NCI-H2081 (cell line): ENCODE measurements at regions not wholly inside any gene's neighbourhood (a gene's known extent, or its start where the extent isn't known, plus 50 kb on each side); places are given as distances from the start of the nearest gene placed in this dataset.
A peak's percentile ranks its signal among the peaks of the same experiment; 100 is the strongest.
"Not testable (repeated sequence)": the region's sequence is repeated elsewhere in the genome, so short reads cannot be mapped to it uniquely, and the experiment has no call there.

Source experiments
- DNase-seq, 2 experiments: peaks; one replicate each; lab custom pipeline; 2025; lab: John Stamatoyannopoulos, UW

GRCh38 chr1:82373710-82374109, 573.0 kb downstream of the ADGRL2 start:
- no peak for DNase-seq

- no peak for DNase-seq
These were observed 571.2 kb downstream of the ADGRL2 start for GRCh38 chr1:82371844-82372498.

GRCh38 chr1:82367456-82367855, 566.7 kb downstream of the ADGRL2 start:
- DNase-seq = no peak

- DNase-seq = no peak
These were observed 566.0 kb downstream of the ADGRL2 start for GRCh38 chr1:82366689-82367088.

GRCh38 chr1:82359541-82359940, 558.8 kb downstream of the ADGRL2 start:
- not testable (repeated sequence) for DNase-seq

- not testable (repeated sequence) for DNase-seq
These were observed 558.0 kb downstream of the ADGRL2 start for GRCh38 chr1:82358706-82359105.

- not testable (repeated sequence) for DNase-seq
These were observed 553.8 kb downstream of the ADGRL2 start for GRCh38 chr1:82354546-82354945.

GRCh38 chr1:82348487-82348886, 547.8 kb downstream of the ADGRL2 start:
- no peak for DNase-seq

GRCh38 chr1:82346141-82346540, 545.4 kb downstream of the ADGRL2 start:
- peak in 1 of 2 experiments; percentile 14 for DNase-seq

GRCh38 chr1:82343381-82343780, 542.6 kb downstream of the ADGRL2 start:
- DNase-seq = no peak

- no peak for DNase-seq
These were observed 536.9 kb downstream of the ADGRL2 start for GRCh38 chr1:82337635-82338034.

GRCh38 chr1:82330330-82330729, 529.6 kb downstream of the ADGRL2 start:
- DNase-seq = no peak

GRCh38 chr1:82329226-82329625, 528.5 kb downstream of the ADGRL2 start:
- DNase-seq = no peak

GRCh38 chr1:82323144-82323841, 522.6 kb downstream of the ADGRL2 start:
- peak; percentile 58 to 64 for DNase-seq

- DNase-seq = no peak
These were observed 521.1 kb downstream of the ADGRL2 start for GRCh38 chr1:82321794-82322193.

- no peak for DNase-seq
These were observed 518.8 kb downstream of the ADGRL2 start for GRCh38 chr1:82319546-82319945.

- no peak for DNase-seq
These were observed 518.2 kb downstream of the ADGRL2 start for GRCh38 chr1:82318921-82319320.

GRCh38 chr1:82318265-82318664, 517.5 kb downstream of the ADGRL2 start:
- DNase-seq = no peak

GRCh38 chr1:82317671-82318070, 516.9 kb downstream of the ADGRL2 start:
- DNase-seq = no peak

- no peak for DNase-seq
These were observed 498.9 kb downstream of the ADGRL2 start for GRCh38 chr1:82299656-82300055.

GRCh38 chr1:82299056-82299455, 498.3 kb downstream of the ADGRL2 start:
- DNase-seq = no peak

- no peak for DNase-seq
These were observed 496.6 kb downstream of the ADGRL2 start for GRCh38 chr1:82297139-82297896.

- no peak for DNase-seq
These were observed 486.8 kb downstream of the ADGRL2 start for GRCh38 chr1:82287556-82287955.
